ENCODE measurements at regions not wholly inside any gene's neighbourhood (a gene's known extent, or its start where the extent isn't known, plus 50 kb on each side); places are given as distances from the start of the nearest gene placed in this dataset.
A peak's percentile ranks its signal among the peaks of the same experiment; 100 is the strongest.

DNA sequence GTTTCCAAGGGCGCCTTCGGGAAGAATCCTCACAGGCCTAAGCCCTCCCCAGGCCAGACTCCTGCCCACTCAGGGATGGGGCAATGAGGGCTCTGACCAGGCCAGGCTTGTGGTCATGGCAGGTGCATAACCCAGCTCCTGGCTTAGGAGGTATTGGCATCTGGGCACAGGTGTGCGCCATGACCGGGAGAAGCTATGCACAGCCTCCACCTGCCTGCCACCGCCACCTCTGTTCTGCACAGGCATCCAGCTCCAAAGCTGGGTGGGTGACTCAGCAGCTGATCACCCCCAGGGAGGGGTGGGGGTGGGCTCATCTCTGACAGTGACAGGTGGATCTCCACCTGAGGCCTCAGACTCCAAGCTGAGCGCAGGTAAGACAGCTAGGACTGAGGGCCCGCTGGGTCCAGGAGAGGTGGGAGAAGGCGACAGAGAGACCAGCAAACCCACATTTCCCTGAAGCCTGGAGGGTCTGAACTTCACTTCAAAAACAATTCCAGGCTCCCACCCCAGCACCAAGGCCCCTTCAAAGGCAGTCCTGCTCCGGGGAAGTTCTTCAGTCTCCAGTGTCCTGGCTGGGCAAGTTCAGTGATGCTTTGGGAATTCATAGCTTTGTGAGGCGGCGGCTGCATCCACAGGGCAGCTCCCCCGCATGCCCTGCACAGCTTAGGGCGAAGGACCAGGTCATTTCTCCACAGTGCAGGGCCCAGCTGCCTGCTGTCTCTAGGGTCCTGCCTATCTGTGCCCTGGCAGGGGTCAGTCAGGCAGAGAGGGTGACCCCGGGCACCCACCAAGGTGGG, 121.6 kb upstream of the SMURF2 start:
- H3K4me3 ChIP-seq (ENCODE audit: low read depth, low read length): no peak overlapping the region
- POLR2A ChIA-PET: no interaction called here
- CTCF ChIA-PET: no interaction called here
- no peak for DNase-seq (ENCODE audit: low read depth, low spot score)
- TF ChIP-seq, protein P1, sequence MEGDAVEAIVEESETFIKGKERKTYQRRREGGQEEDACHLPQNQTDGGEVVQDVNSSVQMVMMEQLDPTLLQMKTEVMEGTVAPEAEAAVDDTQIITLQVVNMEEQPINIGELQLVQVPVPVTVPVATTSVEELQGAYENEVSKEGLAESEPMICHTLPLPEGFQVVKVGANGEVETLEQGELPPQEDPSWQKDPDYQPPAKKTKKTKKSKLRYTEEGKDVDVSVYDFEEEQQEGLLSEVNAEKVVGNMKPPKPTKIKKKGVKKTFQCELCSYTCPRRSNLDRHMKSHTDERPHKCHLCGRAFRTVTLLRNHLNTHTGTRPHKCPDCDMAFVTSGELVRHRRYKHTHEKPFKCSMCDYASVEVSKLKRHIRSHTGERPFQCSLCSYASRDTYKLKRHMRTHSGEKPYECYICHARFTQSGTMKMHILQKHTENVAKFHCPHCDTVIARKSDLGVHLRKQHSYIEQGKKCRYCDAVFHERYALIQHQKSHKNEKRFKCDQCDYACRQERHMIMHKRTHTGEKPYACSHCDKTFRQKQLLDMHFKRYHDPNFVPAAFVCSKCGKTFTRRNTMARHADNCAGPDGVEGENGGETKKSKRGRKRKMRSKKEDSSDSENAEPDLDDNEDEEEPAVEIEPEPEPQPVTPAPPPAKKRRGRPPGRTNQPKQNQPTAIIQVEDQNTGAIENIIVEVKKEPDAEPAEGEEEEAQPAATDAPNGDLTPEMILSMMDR (IDR thresholded peaks at IDR 0.05; ENCODE audit: insufficient read depth, low read length, missing control alignments): no peak

DNA sequence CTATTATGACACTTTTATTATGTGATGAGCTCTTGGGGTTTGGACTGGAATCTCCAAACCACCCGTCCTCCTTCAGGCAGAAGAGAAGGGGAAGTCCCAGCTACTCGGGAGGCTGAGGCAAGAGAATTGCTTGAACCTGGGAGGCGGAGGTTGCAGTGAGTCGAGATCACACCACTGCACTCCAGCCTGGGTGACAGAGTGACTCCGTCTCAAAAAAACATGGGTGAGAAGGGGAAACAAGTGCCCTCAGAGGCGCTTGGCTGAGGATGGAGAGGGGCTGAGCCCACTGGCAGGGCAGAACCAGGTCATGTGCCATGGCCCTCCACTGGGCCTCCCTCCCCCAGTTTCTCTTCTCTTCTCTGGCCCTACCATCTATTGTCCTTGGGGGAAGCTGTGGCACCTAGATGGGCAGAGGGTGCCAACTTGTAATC, 120.9 kb upstream of the SMURF2 start:
- POLR2A ChIA-PET: interaction anchor here (0.8 kb wide), 1 partner anchor 136 kb away, joined by 3 read pairs; the partner anchor contains the start of gene LRRC37A3
- CTCF ChIA-PET: no interaction called here
- TF ChIP-seq, protein P1 (IDR thresholded peaks at IDR 0.05; ENCODE audit: insufficient read depth, low read length, missing control alignments): no peak
- DNase-seq (ENCODE audit: low read depth, low spot score): no peak
- no peak overlapping the region for H3K4me3 ChIP-seq (ENCODE audit: low read depth, low read length)

DNA sequence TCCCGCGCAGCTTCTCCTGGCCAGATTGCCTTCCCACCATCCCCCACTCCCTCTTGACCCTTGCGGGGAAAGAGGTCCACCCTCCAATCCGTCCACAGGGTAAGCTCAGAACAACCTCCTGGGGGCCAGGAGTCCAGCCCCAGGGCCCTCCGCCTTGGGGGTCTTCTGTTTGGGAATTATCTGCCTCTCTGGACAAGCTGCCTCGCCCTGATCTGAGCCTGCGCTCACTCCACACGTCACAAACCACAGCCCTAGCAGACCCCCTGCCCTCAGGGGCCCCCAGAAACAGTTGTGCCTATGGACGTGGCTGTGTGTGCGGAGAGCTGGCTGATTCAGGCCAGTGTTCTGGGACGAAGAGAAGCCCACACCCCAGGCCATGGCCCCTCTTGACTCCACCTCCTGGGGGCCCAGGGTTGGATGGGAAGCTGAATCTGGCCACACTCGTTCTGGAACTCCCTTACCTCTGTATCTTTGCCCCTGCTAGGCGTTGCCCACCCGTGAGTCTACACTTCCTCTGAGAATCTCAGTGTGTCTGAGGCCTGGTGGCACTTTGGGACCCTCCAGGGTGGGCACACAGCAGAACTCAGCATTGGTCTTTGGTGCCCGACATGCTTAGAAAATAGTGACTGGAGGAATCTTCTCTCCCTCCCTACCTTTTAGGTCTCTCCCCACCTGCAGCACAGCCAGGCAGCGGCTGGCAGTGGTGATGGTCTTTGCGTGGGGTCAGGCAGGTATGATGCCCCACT, 119.9 kb upstream of the SMURF2 start:
- no peak overlapping the region for H3K4me3 ChIP-seq (ENCODE audit: low read depth, low read length)
- TF ChIP-seq, protein P1 (IDR thresholded peaks at IDR 0.05; ENCODE audit: insufficient read depth, low read length, missing control alignments): no peak
- POLR2A ChIA-PET: interaction anchor here (0.8 kb wide), 1 partner anchor 137 kb away, joined by 3 read pairs; the partner anchor contains the start of gene LRRC37A3
- CTCF ChIA-PET: no interaction called here
- no peak for DNase-seq (ENCODE audit: low read depth, low spot score)

DNA sequence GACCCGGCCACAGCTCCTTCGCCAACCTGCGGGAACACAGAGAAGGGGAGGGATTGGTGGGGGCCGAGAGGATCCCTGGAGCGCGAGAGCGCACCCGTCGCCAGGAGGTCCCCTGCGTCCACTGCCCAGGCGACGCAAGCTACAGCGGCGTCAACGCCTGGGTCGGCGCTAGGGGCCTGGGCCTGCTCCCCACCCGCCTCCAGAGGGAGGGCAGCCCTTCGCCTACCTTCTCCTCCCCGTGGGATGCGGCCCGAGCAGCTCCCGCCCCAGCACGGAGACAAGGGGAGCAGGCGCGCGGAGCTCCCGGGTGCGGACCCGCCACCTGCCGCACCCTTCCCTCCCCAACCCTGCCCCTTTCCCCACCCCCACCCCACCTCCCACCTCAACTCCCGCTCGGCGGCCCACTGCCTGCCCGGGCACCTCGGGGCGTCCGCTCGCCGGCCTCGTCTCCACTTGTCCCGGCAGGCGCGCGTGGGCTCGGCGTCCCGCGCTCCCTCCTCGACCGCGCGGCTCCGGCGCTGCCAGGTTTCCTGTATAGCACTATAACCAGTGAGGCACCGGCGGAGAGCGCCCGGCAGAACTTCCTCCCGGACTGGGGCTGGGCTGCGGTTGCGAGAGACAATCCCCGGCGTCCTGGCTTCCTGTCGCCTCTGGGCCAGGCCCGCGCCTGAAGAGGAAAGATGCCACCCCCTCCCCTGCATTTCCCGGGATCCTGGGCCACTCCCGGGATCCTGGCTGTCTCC, 119.1 kb upstream of the SMURF2 start:
- ChIA-PET CTCF (interaction anchor here (0.8 kb wide), 1 partner anchor 178 kb away, joined by 3 read pairs; no protein-coding TSS in a partner anchor), POLR2A (no interaction called here)
- TF ChIP-seq, protein P1 (IDR thresholded peaks at IDR 0.05; ENCODE audit: insufficient read depth, low read length, missing control alignments): no peak
- H3K4me3 ChIP-seq (ENCODE audit: low read depth, low read length): peak overlapping the region; percentile 36
- no peak for DNase-seq (ENCODE audit: low read depth, low spot score)

DNA sequence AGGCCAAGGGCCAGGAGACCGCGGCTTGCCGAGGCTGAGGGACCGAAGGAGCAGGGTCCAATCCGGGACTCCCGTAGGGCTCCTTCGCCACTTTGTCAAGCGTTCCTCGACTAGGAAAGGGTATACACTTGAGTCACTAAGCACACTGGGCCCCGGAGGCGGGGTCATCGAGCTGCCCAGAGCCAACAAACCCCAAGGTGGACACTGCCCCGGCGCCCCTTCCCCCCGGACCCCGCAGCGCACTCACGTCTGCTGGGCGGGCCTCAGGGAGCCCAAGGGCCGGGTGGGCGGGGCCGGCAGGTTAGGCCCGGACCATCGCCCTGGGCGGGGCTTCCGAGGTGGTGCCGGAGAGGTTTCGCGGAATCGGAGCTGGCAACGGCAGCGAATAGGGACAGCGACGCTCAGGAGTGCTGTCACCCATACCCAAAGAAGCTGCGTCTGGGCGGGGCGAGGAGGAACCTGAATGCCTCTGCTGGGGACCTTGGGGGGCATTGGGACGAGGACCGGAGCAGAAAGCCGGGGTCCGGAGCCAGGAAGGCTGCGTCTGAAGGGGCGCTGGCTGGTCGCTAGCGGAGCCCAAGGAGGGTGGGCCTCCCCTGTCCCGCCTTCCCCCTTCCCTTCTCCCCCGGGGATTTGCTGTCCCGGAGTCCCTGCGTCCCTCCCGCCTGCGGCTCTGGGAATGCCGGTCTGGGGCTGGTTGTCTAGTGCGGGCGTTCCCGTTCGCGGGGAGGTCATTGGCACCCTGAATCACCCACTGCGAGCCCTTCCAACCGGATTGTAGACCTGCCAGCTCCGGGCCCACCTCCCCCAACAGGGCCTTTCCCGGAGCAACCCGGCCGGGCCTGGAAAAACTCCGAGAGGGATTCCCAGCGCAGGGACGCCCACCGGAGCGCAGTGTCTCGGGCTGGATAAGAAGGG, 118.2 kb upstream of the SMURF2 start:
- ChIA-PET CTCF (interaction anchor here (0.8 kb wide), 1 partner anchor 179 kb away, joined by 3 read pairs; no protein-coding TSS in a partner anchor), POLR2A (no interaction called here)
- TF ChIP-seq, protein P1 (IDR thresholded peaks at IDR 0.05; ENCODE audit: insufficient read depth, low read length, missing control alignments): no peak
- peak overlapping the region; percentile 36 for H3K4me3 ChIP-seq (ENCODE audit: low read depth, low read length)
- DNase-seq (ENCODE audit: low read depth, low spot score): no peak
